OCI-LY3 (cell line): ENCODE measurements at regions not wholly inside any gene's neighbourhood (a gene's known extent, or its start where the extent isn't known, plus 50 kb on each side); places are given as distances from the start of the nearest gene placed in this dataset.

ENCODE experiments used
- CTCF ChIP-seq: fragments of 200-600, 300-600 bp; sonication (generic); IDR thresholded peaks from 2 replicates; pipeline ENCODE4 v1.5.1; 2014; ENCODE audit warnings: antibody characterized with exemption, low read length, low read depth
- EZH2phosphoT487 ChIP-seq: fragments of 200-600 bp; shearing (Covaris generic); IDR thresholded peaks from 2 replicates; pipeline ENCODE4 v1.6.1; 2018; ENCODE audit warnings: antibody characterized with exemption, mixed run types, low read depth

- no peak for TF ChIP-seq CTCF
- TF ChIP-seq EZH2phosphoT487, result no peak
Observed at GRCh38 chr16:49011901-49012300, 269.7 kb downstream of the CBLN1 start.
